Psoas muscle (tissue), 7 donors: ENCODE measurements at regions not wholly inside any gene's neighbourhood (a gene's known extent, or its start where the extent isn't known, plus 50 kb on each side); places are given as distances from the start of the nearest gene placed in this dataset.

ENCODE experiments used
- ATAC-seq, 4 donors: fragments of 200-7000 bp; cut with Tn5 transposase; one replicate each; pipeline ENCODE4 v1.9.1; 2020; ENCODE audit warnings: moderate library complexity in 3 of 4, mild to moderate bottlenecking in 2 of 4
- DNase-seq, 2 donors: peaks; one replicate each; pipeline ENCODE4 v3.0.0-alpha.2; 2020
- H3K27ac ChIP-seq: fragments of 200-600 bp; one replicate; pipeline ENCODE4 v1.8.0; 2022
- H3K27me3 ChIP-seq, 3 donors: fragments of 200-600 bp in 1 of 3; one replicate each; pipeline versions ENCODE4 v1.6.1 to v1.8.0; 2013 to 2022; ENCODE audit warnings: low read length in 2 of 3, mild to moderate bottlenecking in 2 of 3, moderate library complexity in 1 of 3; ENCODE audit not compliant: insufficient read depth in 3 of 3
- H3K36me3 ChIP-seq, 2 donors: fragments of 200-600 bp in 1 of 2; one replicate each; pipeline versions ENCODE4 v1.6.1 to v1.8.0; 2013 to 2022; ENCODE audit warnings: low read depth in 1 of 2, mild to moderate bottlenecking in 1 of 2, moderate library complexity in 1 of 2; ENCODE audit not compliant: insufficient read depth in 1 of 2
- H3K4me1 ChIP-seq: fragments of 200-600 bp; one replicate; pipeline ENCODE4 v1.8.0; 2022
- H3K4me3 ChIP-seq: fragments of 200-600 bp; one replicate; pipeline ENCODE4 v1.8.0; 2022; ENCODE audit warnings: mild to moderate bottlenecking
- H3K9me3 ChIP-seq: fragments of 200-600 bp; one replicate; pipeline ENCODE4 v1.8.0; 2022
- CTCF ChIP-seq: fragments of 200-600 bp; IDR thresholded peaks from one replicate; pipeline ENCODE4 v1.8.0; 2022; ENCODE audit warnings: antibody characterized with exemption
- WGBS, 3 donors: extraction: QIAGEN DNeasy Blood & Tissue Kit; methylation state at CpG; one replicate each; pipeline versions ENCODE4 v1.1.6 to v1.1.7; 2013; 5-methylcytosine and 5-hydroxymethylcytosine counted together
- intact Hi-C, 2 donors: fragments of 100-400 bp; cut with DNase I; formaldehyde crosslinking; loops; one replicate each; pipeline versions ENCODE4 v1.11.0 to v1.14.2; 2022
- donor health status: healthy with polysubstance abuse.
- donor health status: DM: no; HTN: no; CAD: no; lungs with moderate emphysema.
- donor health status: Bipolar disorder and iron deficiency.
- donor health status: healthy.
- donor health status: DM: yes; HTN: yes; CAD: no.
- donor health status: DM: no; HTN: no; CAD: no.
- donor health status: DM: yes; HTN: yes; CAD: no.

- 87 to 90% (median 89%) methylated on average over 11 of the region's 11 CpGs for WGBS, 3 donors
- H3K4me3 ChIP-seq: no peak overlapping the region
- no peaks in the 10 kb centered on the region for H3K9me3 ChIP-seq
- no peaks in the 10 kb centered on the region for H3K27me3 ChIP-seq
- DNase-seq (no peak), ATAC-seq (no peak)
- no peak for TF ChIP-seq CTCF
- H3K4me1 ChIP-seq: peaks cover 77% of the 10 kb centered on the region
- peak overlapping the region; percentile 59 for H3K27ac ChIP-seq
- intact Hi-C loops: no loop called here
- H3K36me3 ChIP-seq: no peaks in the 10 kb centered on the region
Observed at GRCh38 chr14:73773441-73774240, 59.5 kb upstream of the PNMA1 start.

- WGBS, 3 donors: 6% methylated on average over 7 of the region's 7 CpGs
- Histone ChIP-seq H3K4me3 (peak overlapping the region; percentile 5), H3K4me1 (peaks cover 77% of the 10 kb centered on the region), H3K9me3 (no peaks in the 10 kb centered on the region), H3K27me3 (no peaks in the 10 kb centered on the region), H3K27ac (peak overlapping the region; percentile 63), H3K36me3 (no peaks in the 10 kb centered on the region)
- intact Hi-C loops: no loop called here
- DNase-seq (peak; percentile 50 to 76), ATAC-seq (peak; percentile 69 to 76 (median 71))
- no peak for TF ChIP-seq CTCF
Observed at GRCh38 chr14:73771848-73772638, 57.9 kb upstream of the PNMA1 start.

- peaks cover 79% of the 10 kb centered on the region for H3K4me1 ChIP-seq
- ATAC-seq: peak in 2 of 4 donors; percentile 5 to 24
- WGBS, 3 donors: 56 to 71% (median 61%) methylated on average over 18 of the region's 18 CpGs
- no peaks in the 10 kb centered on the region for H3K36me3 ChIP-seq
- intact Hi-C loops: no loop called here
- peak overlapping the region; percentile 63 for H3K27ac ChIP-seq
- no peaks in the 10 kb centered on the region for H3K27me3 ChIP-seq
- no peak for TF ChIP-seq CTCF
- peak overlapping the region; percentile 5 for H3K4me3 ChIP-seq
- no peaks in the 10 kb centered on the region for H3K9me3 ChIP-seq
- no peak for DNase-seq
Observed at GRCh38 chr14:73770977-73771847, 57.0 kb upstream of the PNMA1 start.

- Histone ChIP-seq H3K27me3 (no peaks in the 10 kb centered on the region), H3K36me3 (no peaks in the 10 kb centered on the region), H3K4me1 (peaks cover 85% of the 10 kb centered on the region), H3K4me3 (no peak overlapping the region), H3K27ac (peak overlapping the region; percentile 62), H3K9me3 (no peaks in the 10 kb centered on the region)
- no peak for ATAC-seq
- intact Hi-C loops: no loop called here
- 87 to 90% (median 88%) methylated on average over 4 of the region's 4 CpGs for WGBS, 3 donors
- no peak for TF ChIP-seq CTCF
- DNase-seq: no peak
Observed at GRCh38 chr14:73768107-73768506, 53.9 kb upstream of the PNMA1 start.
